ENCODE measurements at regions not wholly inside any gene's neighbourhood (a gene's known extent, or its start where the extent isn't known, plus 50 kb on each side); places are given as distances from the start of the nearest gene placed in this dataset.
"Not testable (repeated sequence)": the region's sequence is repeated elsewhere in the genome, so short reads cannot be mapped to it uniquely, and the experiment has no call there.

GRCh38 chr7:112945046-112945445 is 141.6 kb downstream of the GPR85 start:
- ATAC-seq: no peak
- H3K36me3 ChIP-seq (ENCODE audit: control insufficient read depth in 1 of 2, insufficient read depth in 2 of 2, low read length in 2 of 2): no peaks in the 10 kb centered on the region
- H3K4me3 ChIP-seq (replicated peaks in 1 of 2; ENCODE audit: low read depth in 1 of 2, low read length in 2 of 2): no peak overlapping the region
- intact Hi-C loops (cut with micrococcal nuclease): no loop called here
- RAD21 ChIA-PET (ENCODE audit: low non-redundant PET in 1 of 2, low total read pairs in 2 of 2, uncharacterized antibody in 2 of 2, unreplicated experiment in 2 of 2): no interaction called here
- CTCF ChIA-PET: no interaction called here
- H3K79me2 ChIP-seq (ENCODE audit: insufficient read depth, low read length): no peaks in the 10 kb centered on the region
- no TSS peak for BruUV-seq (replicated peaks)
- H3K27ac ChIP-seq (ENCODE audit: low read depth, low read length): no peak overlapping the region
- H3K9ac ChIP-seq (ENCODE audit: low read length): no peak overlapping the region
- no peaks in the 10 kb centered on the region for H4K20me1 ChIP-seq (ENCODE audit: insufficient read depth)
- H3K4me2 ChIP-seq (ENCODE audit: low read length): no peak overlapping the region
- H3K9me2 ChIP-seq (ENCODE audit: insufficient read depth): no peaks in the 10 kb centered on the region
- POLR2A ChIA-PET: no interaction called here
- H2AFZ ChIP-seq (ENCODE audit: low read depth, low read length, poor library complexity, severe bottlenecking): no peak overlapping the region
- TF ChIP-seq EZH2phosphoT487 (IDR thresholded peaks at IDR 0.05; ENCODE audit: borderline replicate concordance) (no peak), CEBPB (IDR thresholded peaks at IDR 0.05; ENCODE audit: low read depth) (no peak)
- peaks cover 0 to 7% of the 10 kb centered on the region in 2 experiments; a peak in 2 of 4 replicates for H3K4me1 ChIP-seq (ENCODE audit: control insufficient read depth in 1 of 2, insufficient read depth in 2 of 2, low read length in 2 of 2)
- no peaks in the 10 kb centered on the region for H3K9me3 ChIP-seq (ENCODE audit: control insufficient read depth in 1 of 2, insufficient read depth in 1 of 2, low read depth in 1 of 2, low read length in 2 of 2)
- no peaks in the 10 kb centered on the region for H3K27me3 ChIP-seq (ENCODE audit: insufficient read depth, low read length)
- DNase-seq (ENCODE audit: low read depth, low spot score): no peak

- POLR2A ChIA-PET: no interaction called here
- Histone ChIP-seq H3K79me2 (ENCODE audit: insufficient read depth, low read length) (no peaks in the 10 kb centered on the region), H3K4me3 (replicated peaks in 1 of 2; ENCODE audit: low read depth in 1 of 2, low read length in 2 of 2) (no peak overlapping the region), H4K20me1 (ENCODE audit: insufficient read depth) (no peaks in the 10 kb centered on the region), H2AFZ (ENCODE audit: low read depth, low read length, poor library complexity, severe bottlenecking) (no peak overlapping the region), H3K4me1 (ENCODE audit: control insufficient read depth in 1 of 2, insufficient read depth in 2 of 2, low read length in 2 of 2) (peaks cover 3 to 12% of the 10 kb centered on the region in 2 experiments; a peak in 2 of 4 replicates), H3K9me3 (ENCODE audit: control insufficient read depth in 1 of 2, insufficient read depth in 1 of 2, low read depth in 1 of 2, low read length in 2 of 2) (no peaks in the 10 kb centered on the region), H3K9me2 (ENCODE audit: insufficient read depth) (no peaks in the 10 kb centered on the region), H3K9ac (ENCODE audit: low read length) (no peak overlapping the region), H3K27me3 (ENCODE audit: insufficient read depth, low read length) (no peaks in the 10 kb centered on the region), H3K27ac (ENCODE audit: low read depth, low read length) (no peak overlapping the region), H3K36me3 (ENCODE audit: control insufficient read depth in 1 of 2, insufficient read depth in 2 of 2, low read length in 2 of 2) (no peaks in the 10 kb centered on the region), H3K4me2 (ENCODE audit: low read length) (no peak overlapping the region)
- DNase-seq (ENCODE audit: low read depth, low spot score) (no peak), ATAC-seq (no peak)
- intact Hi-C loops (cut with micrococcal nuclease): no loop called here
- RAD21 ChIA-PET (ENCODE audit: low non-redundant PET in 1 of 2, low total read pairs in 2 of 2, uncharacterized antibody in 2 of 2, unreplicated experiment in 2 of 2): no interaction called here
- CTCF ChIA-PET: no interaction called here
- TF ChIP-seq CTCF (IDR thresholded peaks at IDR 0.05 in 2 of 3, conservative IDR thresholded peaks at IDR 0.05 in 1 of 3; ENCODE audit: borderline replicate concordance in 1 of 3, insufficient read depth in 1 of 3, low read depth in 2 of 3, low read length in 2 of 3) (no peak), ZNF274 (IDR thresholded peaks at IDR 0.05; ENCODE audit: low read depth, low read length) (no peak), JUND (IDR thresholded peaks at IDR 0.05) (no peak)
- BruUV-seq (replicated peaks): no TSS peak
Measured at GRCh38 chr7:112942981-112943380, 143.6 kb downstream of the GPR85 start.

- H3K36me3 ChIP-seq (ENCODE audit: control insufficient read depth in 1 of 2, insufficient read depth in 2 of 2, low read length in 2 of 2); H4K20me1 ChIP-seq (ENCODE audit: insufficient read depth); RAD21 ChIA-PET (ENCODE audit: low non-redundant PET in 1 of 2, low total read pairs in 2 of 2, uncharacterized antibody in 2 of 2, unreplicated experiment in 2 of 2); H3K4me3 ChIP-seq (replicated peaks in 1 of 2; ENCODE audit: low read depth in 1 of 2, low read length in 2 of 2); H2AFZ ChIP-seq (ENCODE audit: low read depth, low read length, poor library complexity, severe bottlenecking); H3K79me2 ChIP-seq (ENCODE audit: insufficient read depth, low read length); BruUV-seq (replicated peaks); H3K9ac ChIP-seq (ENCODE audit: low read length); POLR2A ChIA-PET; H3K27me3 ChIP-seq (ENCODE audit: insufficient read depth, low read length); H3K4me2 ChIP-seq (ENCODE audit: low read length); intact Hi-C loops (cut with micrococcal nuclease); H3K9me2 ChIP-seq (ENCODE audit: insufficient read depth); H3K27ac ChIP-seq (ENCODE audit: low read depth, low read length); H3K9me3 ChIP-seq (ENCODE audit: control insufficient read depth in 1 of 2, insufficient read depth in 1 of 2, low read depth in 1 of 2, low read length in 2 of 2); DNase-seq (ENCODE audit: low read depth, low spot score); CTCF ChIA-PET; ATAC-seq: not testable (repeated sequence)
- H3K4me1 ChIP-seq (ENCODE audit: control insufficient read depth in 1 of 2, insufficient read depth in 2 of 2, low read length in 2 of 2): peaks cover 3 to 12% of the 10 kb centered on the region in 2 experiments; a peak in 2 of 4 replicates
Measured at GRCh38 chr7:112942125-112942524, 144.5 kb downstream of the GPR85 start.
